GM23338 (cell line): ENCODE measurements at regions not wholly inside any gene's neighbourhood (a gene's known extent, or its start where the extent isn't known, plus 50 kb on each side); places are given as distances from the start of the nearest gene placed in this dataset.

ENCODE experiments used
- ATAC-seq: fragments of 200-7000 bp; cut with Tn5 transposase; 3 replicates; pipeline ENCODE4 v1.9.1; 2020
- DNase-seq: peaks from one replicate; pipeline ENCODE4 v3.0.0-alpha.2; 2015; ENCODE audit warnings: low spot score
- H2AFZ ChIP-seq: fragments of 200-600 bp; sonication (generic); 2 replicates; pipeline ENCODE4 v1.8.0; 2016; ENCODE audit warnings: antibody characterized with exemption, mild to moderate bottlenecking, moderate library complexity
- H3F3A ChIP-seq: fragments of 200-600 bp; sonication (generic); replicated peaks from 2 replicates; pipeline ENCODE4 v1.8.0; 2017; ENCODE audit warnings: antibody characterized with exemption, mixed run types, low read depth
- H3K27ac ChIP-seq: fragments of 200-600 bp; sonication (generic); 2 replicates; pipeline ENCODE4 v1.6.1; 2016; ENCODE audit warnings: low read depth
- H3K27me3 ChIP-seq: fragments of 200-600 bp; sonication (generic); 2 replicates; pipeline ENCODE4 v1.8.0; 2016; ENCODE audit warnings: mild to moderate bottlenecking, mixed run types, moderate library complexity; ENCODE audit not compliant: insufficient read depth
- H3K36me3 ChIP-seq: fragments of 200-600 bp; sonication (generic); 2 replicates; pipeline ENCODE4 v1.8.0; 2016; ENCODE audit warnings: mild to moderate bottlenecking; ENCODE audit not compliant: insufficient read depth
- H3K4me1 ChIP-seq: fragments of 200-600 bp; sonication (generic); 2 replicates; pipeline ENCODE4 v1.8.0; 2016; ENCODE audit warnings: mild to moderate bottlenecking, moderate library complexity; ENCODE audit not compliant: insufficient read depth
- H3K4me2 ChIP-seq: fragments of 200-600 bp; sonication (generic); 2 replicates; pipeline ENCODE4 v1.7.1; 2017; ENCODE audit warnings: mixed run types
- H3K4me3 ChIP-seq: fragments of 200-600 bp; sonication (generic); 2 replicates; pipeline ENCODE4 v1.6.1; 2016; ENCODE audit warnings: mixed run types
- H3K79me2 ChIP-seq: fragments of 200-600 bp; sonication (generic); replicated peaks from 2 replicates; pipeline ENCODE4 v1.8.0; 2017; ENCODE audit warnings: mild to moderate bottlenecking; ENCODE audit not compliant: insufficient read depth
- H3K9me2 ChIP-seq: fragments of 200-600 bp; sonication (generic); 2 replicates; pipeline ENCODE4 v1.8.0; 2017; ENCODE audit not compliant: insufficient read depth
- H4K20me1 ChIP-seq: fragments of 200-600 bp; sonication (generic); replicated peaks from 2 replicates; pipeline ENCODE4 v1.8.0; 2017; ENCODE audit warnings: mild to moderate bottlenecking; ENCODE audit not compliant: insufficient read depth
- H3K27ac Mint-ChIP-seq: 2 replicates; pipeline ENCODE4 v1.8.0; 2020; ENCODE audit warnings: inconsistent platforms, mild to moderate bottlenecking, moderate library complexity, mixed read lengths
- H3K27me3 Mint-ChIP-seq: 3 replicates; pipeline ENCODE4 v1.8.0; 2022; ENCODE audit warnings: low read depth, mild to moderate bottlenecking, moderate library complexity, mixed read lengths, inconsistent platforms; ENCODE audit not compliant: insufficient read depth, poor library complexity
- H3K36me3 Mint-ChIP-seq: 3 replicates; pipeline ENCODE4 v1.8.0; 2021; ENCODE audit warnings: low read depth, mild to moderate bottlenecking, inconsistent platforms, moderate library complexity, mixed read lengths
- H3K4me1 Mint-ChIP-seq: 3 replicates; pipeline ENCODE4 v1.8.0; 2020; ENCODE audit warnings: mild to moderate bottlenecking, inconsistent platforms, mixed read lengths
- H3K4me3 Mint-ChIP-seq: 3 replicates; pipeline ENCODE4 v1.8.0; 2021; ENCODE audit warnings: moderate library complexity, mild to moderate bottlenecking, inconsistent platforms, mixed read lengths
- H3K9me3 Mint-ChIP-seq: 3 replicates; pipeline ENCODE4 v1.8.0; 2020; ENCODE audit warnings: moderate library complexity, mild to moderate bottlenecking, inconsistent platforms, mixed read lengths
- CREB1 ChIP-seq: fragments of 250-450 bp; sonication (Bioruptor Pico); IDR thresholded peaks from 2 replicates; pipeline ENCODE4 v1.5.0; 2020; ENCODE audit warnings: low read depth, mild to moderate bottlenecking, moderate library complexity
- EZH2 ChIP-seq: fragments of 200-600 bp; sonication (generic); IDR thresholded peaks from one replicate; pipeline ENCODE4 v1.8.0; 2017; ENCODE audit warnings: antibody characterized with exemption, mild to moderate bottlenecking, low read depth; ENCODE audit not compliant: unreplicated experiment
- EZH2phosphoT487 ChIP-seq: fragments of 200-600 bp; sonication (generic); IDR thresholded peaks from one replicate; pipeline ENCODE4 v1.8.1; 2018; ENCODE audit warnings: antibody characterized with exemption; ENCODE audit not compliant: unreplicated experiment
- NANOG ChIP-seq: IDR thresholded peaks from 2 replicates; pipeline ENCODE4 v1.6.1; 2016; ENCODE audit warnings: antibody characterized with exemption, borderline replicate concordance
- POLR2AphosphoS5 ChIP-seq: IDR thresholded peaks from 2 replicates; pipeline ENCODE4 v1.6.1; 2016; ENCODE audit warnings: antibody characterized with exemption, low read depth
- ZNF331 ChIP-seq: fragments of 250-450 bp; sonication (Bioruptor Pico); IDR thresholded peaks from 2 replicates; pipeline ENCODE4 v1.5.0; 2020; ENCODE audit warnings: low read depth, mild to moderate bottlenecking, moderate library complexity
- TF ChIP-seq, protein P1 (sequence below): IDR thresholded peaks from one replicate; pipeline ENCODE4 v1.6.1; 2018; ENCODE audit warnings: antibody characterized with exemption; ENCODE audit not compliant: unreplicated experiment
- TF ChIP-seq, protein P2 (sequence below), 2 experiments: fragments of 200-600 bp in 1 of 2; sonication (generic) in 1 of 2; conservative IDR thresholded peaks; 2 replicates each; pipeline versions ENCODE4 v1.5.1 to v1.6.1; 2016 to 2017; ENCODE audit warnings: antibody characterized with exemption in 2 of 2, low read depth in 2 of 2, mild to moderate bottlenecking in 2 of 2, moderate library complexity in 1 of 2
- TF ChIP-seq, protein P3 (sequence below): IDR thresholded peaks from 2 replicates; pipeline ENCODE4 v1.6.1; 2016; ENCODE audit warnings: antibody characterized with exemption
- TF ChIP-seq, protein P4 (sequence below): fragments of 250-450 bp; sonication (Bioruptor Pico); IDR thresholded peaks from 2 replicates; pipeline ENCODE4 v1.5.0; 2020; ENCODE audit warnings: mild to moderate bottlenecking, moderate library complexity

DNA sequence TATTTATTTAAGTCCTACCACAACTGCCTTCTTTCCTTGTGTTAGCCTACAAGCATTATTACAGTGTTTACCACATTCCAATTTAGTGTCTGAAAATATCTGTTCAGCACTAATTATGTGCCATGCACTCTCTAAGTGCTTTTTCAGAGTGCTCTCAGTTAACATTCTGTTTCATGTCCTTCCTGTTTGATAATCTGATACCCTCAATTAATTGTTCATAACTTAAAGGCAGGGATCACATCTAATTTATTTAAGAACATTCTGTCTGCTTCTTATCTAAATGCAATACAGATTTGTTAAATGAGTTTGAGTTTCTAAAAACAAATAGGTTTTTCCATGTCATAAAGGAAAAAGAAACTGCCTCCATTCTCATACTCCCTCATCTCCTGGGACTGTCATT lies 649.6 kb upstream of the ATXN8OS start:
- DNase-seq (no peak), ATAC-seq (no peak)
- H3K36me3 Mint-ChIP-seq: no peaks in the 10 kb centered on the region
- H3K4me3 Mint-ChIP-seq: no peak overlapping the region
- H3K4me1 Mint-ChIP-seq: peaks cover 25% of the 10 kb centered on the region
- Histone ChIP-seq H3K27ac (no peak overlapping the region), H3K36me3 (no peaks in the 10 kb centered on the region), H3K4me1 (peaks cover 40% of the 10 kb centered on the region), H3K4me3 (no peak overlapping the region), H3K79me2 (no peaks in the 10 kb centered on the region), H3K27me3 (no peaks in the 10 kb centered on the region), H3K9me2 (no peaks in the 10 kb centered on the region), H4K20me1 (no peaks in the 10 kb centered on the region), H3K4me2 (no peak overlapping the region), H2AFZ (no peak overlapping the region; the same call in 1 of the 2 replicates), H3F3A (no peaks in the 10 kb centered on the region)
- no peaks in the 10 kb centered on the region for H3K9me3 Mint-ChIP-seq
- peak overlapping the region; percentile 39; the same call in 1 of the 2 replicates for H3K27ac Mint-ChIP-seq
- no peaks in the 10 kb centered on the region for H3K27me3 Mint-ChIP-seq
- TF ChIP-seq NANOG (no peak), CREB1 (no peak)

DNA sequence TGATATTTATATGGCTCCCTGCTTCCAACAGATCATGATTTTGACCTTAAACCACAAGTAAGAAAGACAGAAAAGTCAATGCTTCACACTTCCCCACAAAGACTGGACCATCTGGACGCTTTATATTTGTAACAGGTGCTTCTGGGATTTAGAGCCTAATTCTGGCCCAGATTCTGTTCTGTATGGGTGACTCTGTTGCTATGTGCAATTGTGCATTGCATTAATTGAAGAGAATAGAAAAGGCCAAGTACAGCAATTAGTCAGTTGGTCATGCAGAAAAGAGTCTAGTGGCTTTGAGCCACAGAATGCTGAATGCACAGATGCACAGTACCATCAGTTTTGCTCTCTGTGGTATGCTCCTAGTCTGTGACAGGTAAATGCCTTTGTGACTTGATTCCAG lies 657.4 kb upstream of the ATXN8OS start:
- Histone ChIP-seq H3K9me2 (no peaks in the 10 kb centered on the region), H3K4me2 (no peak overlapping the region), H3K4me1 (no peaks in the 10 kb centered on the region), H3K27me3 (no peaks in the 10 kb centered on the region), H3K79me2 (no peaks in the 10 kb centered on the region), H3K4me3 (no peak overlapping the region), H3F3A (no peaks in the 10 kb centered on the region), H3K36me3 (no peaks in the 10 kb centered on the region), H3K27ac (no peak overlapping the region), H4K20me1 (no peaks in the 10 kb centered on the region), H2AFZ (no peak overlapping the region)
- H3K4me3 Mint-ChIP-seq: no peak overlapping the region
- H3K27me3 Mint-ChIP-seq: no peaks in the 10 kb centered on the region
- DNase-seq (no peak), ATAC-seq (no peak)
- H3K9me3 Mint-ChIP-seq: no peaks in the 10 kb centered on the region
- no peaks in the 10 kb centered on the region for H3K36me3 Mint-ChIP-seq
- no peak overlapping the region for H3K27ac Mint-ChIP-seq
- H3K4me1 Mint-ChIP-seq: no peaks in the 10 kb centered on the region
- TF ChIP-seq CREB1 (no peak), EZH2 (no peak), NANOG (no peak), ZNF331 (CRISPR knock-in tag) (no peak), EZH2phosphoT487 (no peak), POLR2AphosphoS5 (no peak)
- TF ChIP-seq, protein P1, sequence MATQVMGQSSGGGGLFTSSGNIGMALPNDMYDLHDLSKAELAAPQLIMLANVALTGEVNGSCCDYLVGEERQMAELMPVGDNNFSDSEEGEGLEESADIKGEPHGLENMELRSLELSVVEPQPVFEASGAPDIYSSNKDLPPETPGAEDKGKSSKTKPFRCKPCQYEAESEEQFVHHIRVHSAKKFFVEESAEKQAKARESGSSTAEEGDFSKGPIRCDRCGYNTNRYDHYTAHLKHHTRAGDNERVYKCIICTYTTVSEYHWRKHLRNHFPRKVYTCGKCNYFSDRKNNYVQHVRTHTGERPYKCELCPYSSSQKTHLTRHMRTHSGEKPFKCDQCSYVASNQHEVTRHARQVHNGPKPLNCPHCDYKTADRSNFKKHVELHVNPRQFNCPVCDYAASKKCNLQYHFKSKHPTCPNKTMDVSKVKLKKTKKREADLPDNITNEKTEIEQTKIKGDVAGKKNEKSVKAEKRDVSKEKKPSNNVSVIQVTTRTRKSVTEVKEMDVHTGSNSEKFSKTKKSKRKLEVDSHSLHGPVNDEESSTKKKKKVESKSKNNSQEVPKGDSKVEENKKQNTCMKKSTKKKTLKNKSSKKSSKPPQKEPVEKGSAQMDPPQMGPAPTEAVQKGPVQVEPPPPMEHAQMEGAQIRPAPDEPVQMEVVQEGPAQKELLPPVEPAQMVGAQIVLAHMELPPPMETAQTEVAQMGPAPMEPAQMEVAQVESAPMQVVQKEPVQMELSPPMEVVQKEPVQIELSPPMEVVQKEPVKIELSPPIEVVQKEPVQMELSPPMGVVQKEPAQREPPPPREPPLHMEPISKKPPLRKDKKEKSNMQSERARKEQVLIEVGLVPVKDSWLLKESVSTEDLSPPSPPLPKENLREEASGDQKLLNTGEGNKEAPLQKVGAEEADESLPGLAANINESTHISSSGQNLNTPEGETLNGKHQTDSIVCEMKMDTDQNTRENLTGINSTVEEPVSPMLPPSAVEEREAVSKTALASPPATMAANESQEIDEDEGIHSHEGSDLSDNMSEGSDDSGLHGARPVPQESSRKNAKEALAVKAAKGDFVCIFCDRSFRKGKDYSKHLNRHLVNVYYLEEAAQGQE: no peak
- TF ChIP-seq, protein P2, sequence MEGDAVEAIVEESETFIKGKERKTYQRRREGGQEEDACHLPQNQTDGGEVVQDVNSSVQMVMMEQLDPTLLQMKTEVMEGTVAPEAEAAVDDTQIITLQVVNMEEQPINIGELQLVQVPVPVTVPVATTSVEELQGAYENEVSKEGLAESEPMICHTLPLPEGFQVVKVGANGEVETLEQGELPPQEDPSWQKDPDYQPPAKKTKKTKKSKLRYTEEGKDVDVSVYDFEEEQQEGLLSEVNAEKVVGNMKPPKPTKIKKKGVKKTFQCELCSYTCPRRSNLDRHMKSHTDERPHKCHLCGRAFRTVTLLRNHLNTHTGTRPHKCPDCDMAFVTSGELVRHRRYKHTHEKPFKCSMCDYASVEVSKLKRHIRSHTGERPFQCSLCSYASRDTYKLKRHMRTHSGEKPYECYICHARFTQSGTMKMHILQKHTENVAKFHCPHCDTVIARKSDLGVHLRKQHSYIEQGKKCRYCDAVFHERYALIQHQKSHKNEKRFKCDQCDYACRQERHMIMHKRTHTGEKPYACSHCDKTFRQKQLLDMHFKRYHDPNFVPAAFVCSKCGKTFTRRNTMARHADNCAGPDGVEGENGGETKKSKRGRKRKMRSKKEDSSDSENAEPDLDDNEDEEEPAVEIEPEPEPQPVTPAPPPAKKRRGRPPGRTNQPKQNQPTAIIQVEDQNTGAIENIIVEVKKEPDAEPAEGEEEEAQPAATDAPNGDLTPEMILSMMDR (conservative IDR thresholded peaks at IDR 0.05; ENCODE audit: low read depth in 2 of 2): no peak
- TF ChIP-seq, protein P3, sequence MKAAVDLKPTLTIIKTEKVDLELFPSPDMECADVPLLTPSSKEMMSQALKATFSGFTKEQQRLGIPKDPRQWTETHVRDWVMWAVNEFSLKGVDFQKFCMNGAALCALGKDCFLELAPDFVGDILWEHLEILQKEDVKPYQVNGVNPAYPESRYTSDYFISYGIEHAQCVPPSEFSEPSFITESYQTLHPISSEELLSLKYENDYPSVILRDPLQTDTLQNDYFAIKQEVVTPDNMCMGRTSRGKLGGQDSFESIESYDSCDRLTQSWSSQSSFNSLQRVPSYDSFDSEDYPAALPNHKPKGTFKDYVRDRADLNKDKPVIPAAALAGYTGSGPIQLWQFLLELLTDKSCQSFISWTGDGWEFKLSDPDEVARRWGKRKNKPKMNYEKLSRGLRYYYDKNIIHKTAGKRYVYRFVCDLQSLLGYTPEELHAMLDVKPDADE: no peak
- TF ChIP-seq, protein P4, sequence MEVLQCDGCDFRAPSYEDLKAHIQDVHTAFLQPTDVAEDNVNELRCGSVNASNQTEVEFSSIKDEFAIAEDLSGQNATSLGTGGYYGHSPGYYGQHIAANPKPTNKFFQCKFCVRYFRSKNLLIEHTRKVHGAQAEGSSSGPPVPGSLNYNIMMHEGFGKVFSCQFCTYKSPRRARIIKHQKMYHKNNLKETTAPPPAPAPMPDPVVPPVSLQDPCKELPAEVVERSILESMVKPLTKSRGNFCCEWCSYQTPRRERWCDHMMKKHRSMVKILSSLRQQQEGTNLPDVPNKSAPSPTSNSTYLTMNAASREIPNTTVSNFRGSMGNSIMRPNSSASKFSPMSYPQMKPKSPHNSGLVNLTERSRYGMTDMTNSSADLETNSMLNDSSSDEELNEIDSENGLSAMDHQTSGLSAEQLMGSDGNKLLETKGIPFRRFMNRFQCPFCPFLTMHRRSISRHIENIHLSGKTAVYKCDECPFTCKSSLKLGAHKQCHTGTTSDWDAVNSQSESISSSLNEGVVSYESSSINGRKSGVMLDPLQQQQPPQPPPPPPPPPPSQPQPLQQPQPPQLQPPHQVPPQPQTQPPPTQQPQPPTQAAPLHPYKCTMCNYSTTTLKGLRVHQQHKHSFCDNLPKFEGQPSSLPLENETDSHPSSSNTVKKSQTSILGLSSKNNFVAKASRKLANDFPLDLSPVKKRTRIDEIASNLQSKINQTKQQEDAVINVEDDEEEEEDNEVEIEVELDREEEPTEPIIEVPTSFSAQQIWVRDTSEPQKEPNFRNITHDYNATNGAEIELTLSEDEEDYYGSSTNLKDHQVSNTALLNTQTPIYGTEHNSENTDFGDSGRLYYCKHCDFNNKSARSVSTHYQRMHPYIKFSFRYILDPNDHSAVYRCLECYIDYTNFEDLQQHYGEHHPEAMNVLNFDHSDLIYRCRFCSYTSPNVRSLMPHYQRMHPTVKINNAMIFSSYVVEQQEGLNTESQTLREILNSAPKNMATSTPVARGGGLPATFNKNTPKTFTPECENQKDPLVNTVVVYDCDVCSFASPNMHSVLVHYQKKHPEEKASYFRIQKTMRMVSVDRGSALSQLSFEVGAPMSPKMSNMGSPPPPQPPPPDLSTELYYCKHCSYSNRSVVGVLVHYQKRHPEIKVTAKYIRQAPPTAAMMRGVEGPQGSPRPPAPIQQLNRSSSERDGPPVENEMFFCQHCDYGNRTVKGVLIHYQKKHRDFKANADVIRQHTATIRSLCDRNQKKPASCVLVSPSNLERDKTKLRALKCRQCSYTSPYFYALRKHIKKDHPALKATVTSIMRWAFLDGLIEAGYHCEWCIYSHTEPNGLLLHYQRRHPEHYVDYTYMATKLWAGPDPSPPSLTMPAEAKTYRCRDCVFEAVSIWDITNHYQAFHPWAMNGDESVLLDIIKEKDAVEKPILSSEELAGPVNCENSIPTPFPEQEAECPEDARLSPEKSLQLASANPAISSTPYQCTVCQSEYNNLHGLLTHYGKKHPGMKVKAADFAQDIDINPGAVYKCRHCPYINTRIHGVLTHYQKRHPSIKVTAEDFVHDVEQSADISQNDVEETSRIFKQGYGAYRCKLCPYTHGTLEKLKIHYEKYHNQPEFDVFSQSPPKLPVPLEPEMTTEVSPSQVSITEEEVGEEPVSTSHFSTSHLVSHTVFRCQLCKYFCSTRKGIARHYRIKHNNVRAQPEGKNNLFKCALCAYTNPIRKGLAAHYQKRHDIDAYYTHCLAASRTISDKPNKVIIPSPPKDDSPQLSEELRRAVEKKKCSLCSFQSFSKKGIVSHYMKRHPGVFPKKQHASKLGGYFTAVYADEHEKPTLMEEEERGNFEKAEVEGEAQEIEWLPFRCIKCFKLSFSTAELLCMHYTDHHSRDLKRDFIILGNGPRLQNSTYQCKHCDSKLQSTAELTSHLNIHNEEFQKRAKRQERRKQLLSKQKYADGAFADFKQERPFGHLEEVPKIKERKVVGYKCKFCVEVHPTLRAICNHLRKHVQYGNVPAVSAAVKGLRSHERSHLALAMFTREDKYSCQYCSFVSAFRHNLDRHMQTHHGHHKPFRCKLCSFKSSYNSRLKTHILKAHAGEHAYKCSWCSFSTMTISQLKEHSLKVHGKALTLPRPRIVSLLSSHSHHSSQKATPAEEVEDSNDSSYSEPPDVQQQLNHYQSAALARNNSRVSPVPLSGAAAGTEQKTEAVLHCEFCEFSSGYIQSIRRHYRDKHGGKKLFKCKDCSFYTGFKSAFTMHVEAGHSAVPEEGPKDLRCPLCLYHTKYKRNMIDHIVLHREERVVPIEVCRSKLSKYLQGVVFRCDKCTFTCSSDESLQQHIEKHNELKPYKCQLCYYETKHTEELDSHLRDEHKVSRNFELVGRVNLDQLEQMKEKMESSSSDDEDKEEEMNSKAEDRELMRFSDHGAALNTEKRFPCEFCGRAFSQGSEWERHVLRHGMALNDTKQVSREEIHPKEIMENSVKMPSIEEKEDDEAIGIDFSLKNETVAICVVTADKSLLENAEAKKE (CRISPR knock-in tag): no peak
